NCI-H526 (cell line): ENCODE measurements at regions not wholly inside any gene's neighbourhood (a gene's known extent, or its start where the extent isn't known, plus 50 kb on each side); places are given as distances from the start of the nearest gene placed in this dataset.
"Not testable (repeated sequence)": the region's sequence is repeated elsewhere in the genome, so short reads cannot be mapped to it uniquely, and the experiment has no call there.

Experiments
- DNase-seq, 2 experiments: peaks; one replicate each; lab custom pipeline; 2025; lab: John Stamatoyannopoulos, UW

- DNase-seq, result no peak
Observed at GRCh38 chr5:124025306-124025845, 513.4 kb downstream of the CSNK1G3 start.

- no peak for DNase-seq
Observed at GRCh38 chr5:124022966-124023365, 511.0 kb downstream of the CSNK1G3 start.

DNA sequence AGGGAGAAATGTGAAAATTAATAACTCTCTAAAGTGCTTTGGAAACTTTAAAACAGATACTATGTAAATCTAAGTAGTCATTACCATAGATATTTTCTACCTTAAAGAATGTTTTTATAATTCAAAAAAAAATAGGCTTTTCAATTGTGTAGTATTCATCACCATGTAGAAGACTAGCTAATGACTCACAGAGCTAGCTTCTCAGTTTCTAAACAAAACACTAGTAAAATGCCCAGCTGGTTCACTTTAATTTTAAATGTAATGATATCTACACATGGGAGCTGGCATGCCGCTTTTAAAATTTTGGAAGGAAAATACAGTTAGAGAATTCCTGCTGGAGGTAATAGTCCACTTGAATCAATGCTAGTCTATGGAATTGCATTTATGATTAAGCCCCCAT is 509.8 kb downstream of the CSNK1G3 start:
- no peak for DNase-seq

DNA sequence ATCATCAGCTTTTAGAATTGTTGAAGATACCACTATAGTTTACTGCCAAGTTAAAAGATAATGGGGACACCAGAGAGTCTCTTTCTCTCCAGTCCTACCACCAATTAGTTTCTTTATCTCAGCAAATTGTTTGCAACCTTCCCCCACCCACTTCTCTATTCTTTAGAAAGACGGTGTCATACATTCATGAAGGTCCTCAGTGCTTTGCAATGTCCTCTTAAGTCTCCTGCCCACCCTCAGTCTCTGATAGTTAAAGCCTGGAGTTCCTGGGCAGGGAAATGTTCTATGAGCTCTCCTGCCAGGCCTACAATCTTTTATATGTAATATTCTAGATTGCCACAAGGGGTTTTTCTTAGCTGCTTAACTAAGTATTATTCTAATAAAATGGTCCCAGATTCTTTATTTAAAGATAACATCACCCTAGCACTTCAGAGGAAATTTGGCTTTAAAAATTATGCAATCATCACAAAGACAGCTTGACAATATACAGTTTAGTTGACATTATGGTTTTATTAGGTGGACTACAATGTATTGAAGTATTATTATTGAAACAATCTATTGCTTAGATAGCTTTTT is 509.2 kb downstream of the CSNK1G3 start:
- no peak for DNase-seq

DNA sequence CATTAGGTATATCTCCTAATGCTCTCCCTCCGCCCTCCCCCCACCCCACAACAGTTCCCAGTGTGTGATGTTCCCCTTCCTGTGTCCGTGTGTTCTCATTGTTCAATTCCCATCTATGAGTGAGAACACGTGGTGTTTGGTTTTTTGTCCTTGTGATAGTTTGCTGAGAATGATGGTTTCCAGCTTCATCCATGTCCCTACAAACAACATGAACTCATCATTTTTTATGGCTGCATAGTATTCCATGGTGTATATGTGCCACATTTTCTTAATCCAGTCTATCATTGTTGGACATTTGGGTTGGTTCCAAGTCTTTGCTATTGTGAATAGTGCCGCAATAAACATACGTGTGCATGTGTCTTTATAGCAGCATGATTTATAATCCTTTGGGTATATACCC is 505.3 kb downstream of the CSNK1G3 start:
- DNase-seq, result not testable (repeated sequence)

DNA sequence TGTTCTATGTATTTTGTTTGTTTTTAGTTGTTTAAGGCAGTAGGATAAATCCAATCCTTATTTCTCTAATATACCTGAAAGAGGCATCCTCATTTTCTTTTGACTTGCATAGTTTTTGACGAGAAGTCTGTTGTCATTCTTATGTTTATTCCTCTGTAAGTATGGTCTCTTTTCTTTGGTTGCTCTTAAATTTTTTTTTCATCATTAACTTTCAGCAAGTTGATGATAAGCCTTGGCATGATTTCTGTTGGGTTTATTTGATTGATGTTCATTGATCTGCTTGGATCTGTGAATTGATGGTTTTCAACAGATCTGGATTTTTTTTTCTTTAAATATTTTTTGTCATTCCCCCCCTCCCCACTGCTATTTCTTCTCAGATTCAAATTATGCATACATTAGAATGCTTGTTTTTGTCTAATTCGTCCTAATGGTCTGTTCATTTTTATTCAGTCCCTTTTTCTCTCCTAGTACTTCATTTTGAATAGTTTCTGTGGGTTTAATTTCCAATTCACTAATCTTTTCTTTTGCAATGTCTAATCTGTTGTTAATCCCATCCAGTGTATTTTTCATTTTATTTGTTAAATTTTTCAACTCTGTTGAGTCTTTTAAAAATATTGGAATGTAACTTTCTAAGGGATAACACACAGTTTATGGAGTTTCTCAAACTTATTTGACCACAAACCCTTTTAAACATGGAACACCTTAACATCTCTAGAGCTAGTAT is 495.9 kb downstream of the CSNK1G3 start:
- DNase-seq, result no peak

- no peak for DNase-seq
Observed at GRCh38 chr5:124001036-124001615, 489.1 kb downstream of the CSNK1G3 start.

GRCh38 chr5:124000538-124000937 is 488.6 kb downstream of the CSNK1G3 start:
- DNase-seq, result no peak

DNA sequence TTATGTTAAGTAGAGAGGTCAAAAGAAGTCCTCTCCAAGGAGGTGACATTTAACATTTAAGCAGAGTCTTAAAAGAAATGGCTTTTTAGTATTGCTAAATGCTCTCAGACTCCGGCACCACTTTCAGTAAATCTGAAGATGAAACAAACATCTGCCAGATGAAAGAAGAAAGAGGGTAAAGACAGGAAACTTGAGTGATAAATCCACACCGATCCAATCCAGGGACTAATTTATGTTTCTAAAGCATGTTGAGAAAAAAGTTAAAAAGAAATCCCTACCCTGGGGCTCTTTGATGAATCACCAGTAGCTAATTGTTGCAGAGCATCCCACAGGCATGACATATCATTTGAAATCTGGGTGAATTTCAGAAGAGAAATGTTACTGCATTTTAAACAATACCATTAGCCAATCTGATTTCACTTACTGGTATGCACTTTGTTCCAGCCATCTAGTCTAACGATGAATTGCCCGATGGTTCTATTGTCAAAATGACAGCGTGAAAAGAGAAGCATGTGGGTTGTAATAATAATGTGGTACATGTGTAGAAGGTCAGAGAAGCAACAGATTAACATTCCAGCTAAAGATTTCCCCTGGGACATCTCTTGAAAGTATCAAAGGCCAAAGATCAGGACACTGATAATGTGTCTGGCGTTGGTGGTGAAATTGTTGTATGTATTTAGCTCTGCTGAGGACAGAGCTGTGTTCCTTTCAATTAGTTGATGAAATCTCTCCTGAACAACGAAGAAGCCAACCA is 485.7 kb downstream of the CSNK1G3 start:
- no peak for DNase-seq

- DNase-seq, result no peak
Observed at GRCh38 chr5:123997064-123997461, 485.1 kb downstream of the CSNK1G3 start.

GRCh38 chr5:123992641-123993040 is 480.7 kb downstream of the CSNK1G3 start:
- DNase-seq, result no peak

DNA sequence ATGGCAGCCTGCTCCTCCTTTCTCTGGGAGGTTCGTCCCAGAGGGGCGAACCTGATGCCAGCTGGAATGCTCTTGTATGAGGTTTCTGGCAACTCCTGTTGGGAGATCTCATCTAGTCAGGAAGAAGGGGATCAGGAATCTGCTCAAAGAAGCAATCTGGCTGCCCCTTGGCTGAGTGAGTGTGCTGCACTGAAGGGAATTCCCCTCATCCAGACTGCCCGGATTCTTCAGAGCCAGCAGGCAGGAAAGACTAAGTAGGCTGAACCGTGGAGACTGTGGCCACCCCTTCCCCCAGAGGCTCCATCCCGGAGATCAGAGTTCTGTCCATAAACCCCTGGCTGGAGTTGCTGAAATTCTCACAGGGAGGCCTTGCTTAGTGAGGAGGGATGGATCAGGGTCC is 476.0 kb downstream of the CSNK1G3 start:
- DNase-seq, result no peak

DNA sequence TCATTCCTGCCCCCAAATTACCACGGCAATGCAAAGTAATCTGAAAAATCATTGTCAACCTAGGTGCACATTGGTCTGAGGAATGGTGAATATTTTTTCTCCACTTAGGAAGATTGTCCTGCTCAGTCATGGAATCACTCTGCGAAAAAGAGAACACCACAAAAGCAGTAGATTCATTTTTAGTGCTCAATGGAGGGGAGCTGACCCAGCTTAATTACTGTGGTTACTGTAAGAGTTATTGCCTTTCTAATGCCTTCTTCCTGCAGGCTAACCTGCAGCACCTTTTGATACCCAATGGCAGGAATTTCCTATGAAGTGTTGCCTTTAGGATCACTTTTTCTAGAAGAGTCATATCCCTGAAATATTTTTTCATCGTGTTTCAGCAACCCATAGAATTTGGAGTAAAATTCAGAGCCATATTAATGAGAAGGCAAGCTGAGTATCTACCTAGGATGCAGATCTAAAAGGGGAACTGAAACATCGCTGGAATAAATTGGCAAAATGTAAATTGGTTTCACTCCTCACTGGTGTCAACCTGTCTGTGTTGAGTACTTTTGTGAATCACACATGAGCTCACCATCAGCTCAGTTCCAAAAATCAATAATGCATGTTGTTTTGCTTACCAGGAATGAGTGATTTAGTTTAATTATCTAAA is 464.5 kb downstream of the CSNK1G3 start:
- no peak for DNase-seq

GRCh38 chr5:123975521-123975920 is 463.5 kb downstream of the CSNK1G3 start:
- DNase-seq, result not testable (repeated sequence)

DNA sequence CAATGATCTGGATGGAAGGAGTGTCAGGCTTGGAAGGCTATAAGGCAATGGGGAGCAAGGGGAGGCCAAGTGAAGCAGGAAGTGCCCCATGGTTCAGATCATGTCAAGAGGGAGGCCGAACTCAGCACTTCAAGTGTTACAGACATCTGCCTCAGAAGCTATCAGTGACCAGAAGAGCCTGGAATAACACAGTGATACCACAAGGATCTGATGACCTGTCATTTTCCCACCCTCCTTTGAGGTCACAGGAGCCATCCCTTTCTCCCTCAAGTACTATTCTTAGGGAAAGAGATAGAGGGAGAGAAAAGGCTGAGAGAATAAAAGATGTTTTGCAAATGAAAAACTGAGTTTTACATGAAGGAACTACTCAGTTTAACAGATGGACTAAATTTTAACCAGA is 454.8 kb downstream of the CSNK1G3 start:
- no peak for DNase-seq

DNA sequence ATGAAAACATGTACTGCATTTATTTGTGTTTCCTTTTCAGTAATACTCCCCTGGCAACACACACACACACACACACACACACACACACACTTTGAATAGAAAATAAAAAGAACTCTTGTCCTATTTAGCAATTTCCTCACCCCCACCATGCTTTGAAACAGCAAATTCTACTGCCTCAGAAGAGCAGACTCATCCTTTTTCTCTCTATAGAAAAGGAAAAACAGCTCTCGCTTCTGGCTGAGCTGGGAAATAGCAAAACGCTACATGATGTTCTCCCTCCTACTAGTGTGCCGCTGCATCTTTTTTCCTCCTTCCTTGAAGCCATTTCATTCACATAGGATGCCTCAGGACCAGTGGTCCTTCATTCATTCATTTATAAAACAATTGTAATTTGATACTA is 453.6 kb downstream of the CSNK1G3 start:
- no peak for DNase-seq

DNA sequence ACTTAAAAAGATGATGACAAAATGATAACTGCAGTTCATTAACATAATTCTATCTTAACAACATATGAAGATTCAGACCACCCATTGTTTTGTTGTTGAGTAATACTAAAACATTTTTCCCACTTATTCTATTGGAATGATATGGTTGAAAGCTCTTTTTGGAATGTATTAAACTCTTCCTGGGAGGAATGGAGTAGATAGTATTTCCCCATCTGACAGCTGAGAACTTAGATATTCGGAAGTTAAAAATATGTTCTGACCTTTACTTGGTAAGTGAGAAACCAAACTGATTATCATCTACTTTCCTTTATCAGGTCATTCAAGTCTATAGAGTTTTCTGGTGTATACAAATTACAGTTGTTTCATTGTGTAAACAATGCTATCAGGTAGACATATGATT is 452.9 kb downstream of the CSNK1G3 start:
- no peak for DNase-seq

GRCh38 chr5:123960526-123960925 is 448.5 kb downstream of the CSNK1G3 start:
- no peak for DNase-seq

- no peak for DNase-seq
Observed at GRCh38 chr5:123951582-123951977, 439.6 kb downstream of the CSNK1G3 start.

GRCh38 chr5:123950701-123951581 is 439.0 kb downstream of the CSNK1G3 start:
- no peak for DNase-seq

DNA sequence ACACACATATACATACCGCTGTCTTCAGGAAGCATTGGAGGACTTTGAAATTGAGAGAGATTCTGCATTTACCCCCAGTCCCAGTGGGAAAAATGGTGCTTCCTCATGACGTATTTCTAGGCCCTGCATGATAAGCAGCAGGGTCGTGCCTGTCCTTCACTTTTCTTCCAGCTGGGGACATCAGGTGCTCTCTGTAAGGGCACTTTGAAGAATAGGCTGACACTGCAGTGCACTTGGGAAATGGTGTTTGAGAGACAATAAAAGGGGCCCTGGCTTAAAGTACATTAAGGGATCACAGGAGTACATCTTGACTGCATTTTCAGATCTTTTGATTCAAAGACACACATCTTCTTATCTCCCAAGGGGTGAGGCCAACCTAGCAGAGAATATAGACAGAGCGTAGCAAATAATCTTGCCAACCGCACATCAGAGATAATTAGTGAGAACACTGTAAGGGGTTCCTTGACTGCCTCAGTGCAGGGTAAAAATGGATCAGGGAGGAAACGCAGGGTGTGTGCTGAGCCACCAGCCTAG is 437.9 kb downstream of the CSNK1G3 start:
- DNase-seq, result no peak
